WTC11 (cell line): ENCODE measurements at regions not wholly inside any gene's neighbourhood (a gene's known extent, or its start where the extent isn't known, plus 50 kb on each side); places are given as distances from the start of the nearest gene placed in this dataset.

Source experiments
- ATAC-seq: fragments of 200-7000 bp; cut with Tn5 transposase; 2 replicates; pipeline ENCODE4 v1.10.0; 2021; ENCODE audit warnings: mild to moderate bottlenecking, moderate library complexity
- CTCF ChIA-PET: fragments of 300-600 bp; sonication (Branson Sonifier 250); formaldehyde crosslinking; loops from one replicate; lab custom pipeline; 2021; ENCODE audit warnings: antibody characterized with exemption; lab: Charles Lee
- POLR2A ChIA-PET: fragments of 350-600 bp; sonication (Branson Sonifier 250); formaldehyde crosslinking; loops from one replicate; lab custom pipeline; 2021; ENCODE audit warnings: antibody characterized with exemption; lab: Charles Lee
- DNase-seq: peaks from one replicate; pipeline ENCODE4 v3.0.0; 2021; ENCODE audit warnings: low spot score
- H3K27ac Mint-ChIP-seq: 2 replicates; pipeline ENCODE4 v1.8.0; 2021; ENCODE audit warnings: mixed read lengths
- H3K27me3 Mint-ChIP-seq: 2 replicates; pipeline ENCODE4 v1.8.0; 2021; ENCODE audit warnings: low read depth, mild to moderate bottlenecking, moderate library complexity, mixed read lengths
- H3K36me3 Mint-ChIP-seq: 2 replicates; pipeline ENCODE4 v1.8.0; 2021; ENCODE audit warnings: mixed read lengths
- H3K4me1 Mint-ChIP-seq: 2 replicates; pipeline ENCODE4 v1.8.0; 2022; ENCODE audit warnings: mixed read lengths
- H3K4me3 Mint-ChIP-seq: 2 replicates; pipeline ENCODE4 v1.8.0; 2021; ENCODE audit warnings: mild to moderate bottlenecking, moderate library complexity, mixed read lengths
- H3K9me3 Mint-ChIP-seq: 2 replicates; pipeline ENCODE4 v1.8.0; 2021; ENCODE audit warnings: mixed read lengths
- ATF1 ChIP-seq: sonication (generic); formaldehyde crosslinking; IDR thresholded peaks from 2 replicates; pipeline ENCODE4 v1.8.1; 2023; ENCODE audit warnings: mild to moderate bottlenecking, moderate library complexity, missing genetic modification reagents
- ESRRA ChIP-seq: sonication (generic); formaldehyde crosslinking; IDR thresholded peaks from 2 replicates; pipeline ENCODE4 v1.8.1; 2022; ENCODE audit warnings: mild to moderate bottlenecking, missing genetic modification reagents, borderline replicate concordance
- FOXJ3 ChIP-seq: sonication (generic); formaldehyde crosslinking; IDR thresholded peaks from 2 replicates; pipeline ENCODE4 v1.9.0; 2021; ENCODE audit warnings: missing genetic modification reagents, mild to moderate bottlenecking, borderline replicate concordance
- HMGA2 ChIP-seq: fragments of 250-450 bp; sonication (Bioruptor Pico); IDR thresholded peaks from 2 replicates; pipeline ENCODE4 v1.4.0; 2021; ENCODE audit warnings: mild to moderate bottlenecking, moderate library complexity
- IRF2 ChIP-seq: sonication (generic); formaldehyde crosslinking; IDR thresholded peaks from 2 replicates; pipeline ENCODE4 v1.8.0; 2022; ENCODE audit warnings: low read depth, missing genetic modification reagents, borderline replicate concordance
- JAZF1 ChIP-seq: fragments of 250-450 bp; sonication (Bioruptor Pico); IDR thresholded peaks from 2 replicates; pipeline ENCODE4 v1.9.0; 2021; ENCODE audit warnings: moderate library complexity, mild to moderate bottlenecking, inconsistent platforms
- JUN ChIP-seq: sonication (generic); formaldehyde crosslinking; IDR thresholded peaks from 2 replicates; pipeline ENCODE4 v1.8.0; 2023; ENCODE audit warnings: mild to moderate bottlenecking, missing genetic modification reagents
- ZNF317 ChIP-seq: sonication (generic); formaldehyde crosslinking; IDR thresholded peaks from 2 replicates; pipeline ENCODE4 v1.8.1; 2023; ENCODE audit warnings: low read depth, mild to moderate bottlenecking, moderate library complexity, missing genetic modification reagents, borderline replicate concordance
- ZNF423 ChIP-seq: fragments of 250-450 bp; sonication (Bioruptor Pico); IDR thresholded peaks from 2 replicates; pipeline ENCODE4 v2.1.2; 2022; ENCODE audit warnings: mild to moderate bottlenecking, moderate library complexity
- TF ChIP-seq, protein P1 (sequence below): sonication (generic); formaldehyde crosslinking; IDR thresholded peaks from 2 replicates; pipeline ENCODE4 v1.8.1; 2023; ENCODE audit warnings: mild to moderate bottlenecking, missing genetic modification reagents
- TF ChIP-seq, protein P2 (sequence below): fragments of 250-450 bp; sonication (Bioruptor Pico); conservative IDR thresholded peaks from 2 replicates; pipeline ENCODE4 v1.9.0; 2021; ENCODE audit warnings: mild to moderate bottlenecking
- TF ChIP-seq, protein P3 (sequence below): sonication (generic); formaldehyde crosslinking; IDR thresholded peaks from 2 replicates; pipeline ENCODE4 v1.8.1; 2022; ENCODE audit warnings: mild to moderate bottlenecking, missing genetic modification reagents, moderate library complexity, borderline replicate concordance
- TF ChIP-seq, protein P4 (sequence below): sonication (generic); formaldehyde crosslinking; IDR thresholded peaks from 2 replicates; pipeline ENCODE4 v1.8.1; 2023; ENCODE audit warnings: mild to moderate bottlenecking, missing genetic modification reagents, borderline replicate concordance
- TF ChIP-seq, protein P5 (sequence below): sonication (generic); formaldehyde crosslinking; IDR thresholded peaks from 2 replicates; pipeline ENCODE4 v1.8.0; 2022; ENCODE audit warnings: missing genetic modification reagents
- TF ChIP-seq, protein P6 (sequence below): sonication (generic); formaldehyde crosslinking; IDR thresholded peaks from 2 replicates; pipeline ENCODE4 v1.8.1; 2023; ENCODE audit warnings: mild to moderate bottlenecking, moderate library complexity, missing genetic modification reagents

DNA sequence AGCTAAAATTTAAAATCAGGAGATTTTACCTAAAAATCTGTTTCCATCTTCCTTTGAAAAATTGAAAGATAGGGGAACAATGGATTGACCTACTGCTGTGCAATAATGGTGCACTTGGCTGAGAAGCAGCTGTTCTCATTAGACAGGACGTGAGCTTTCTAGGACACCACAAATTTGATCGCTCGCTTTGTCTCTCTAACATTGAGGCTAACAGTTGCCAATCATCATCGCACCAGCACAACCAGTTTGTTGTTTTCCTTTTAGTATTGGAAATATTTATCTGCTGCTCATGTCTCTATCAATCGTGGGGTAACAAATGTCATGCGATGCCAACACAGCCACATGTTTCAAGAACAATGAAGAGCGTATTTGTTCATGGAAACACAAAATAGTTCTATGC lies 228.8 kb upstream of the P2RY1 start:
- TF ChIP-seq FOXJ3 (CRISPR knock-in tag) (no peak), ESRRA (CRISPR knock-in tag) (no peak), JUN (CRISPR knock-in tag) (no peak), ZNF317 (no peak), IRF2 (no peak), ATF1 (CRISPR knock-in tag) (no peak), JAZF1 (CRISPR knock-in tag) (no peak), ZNF423 (CRISPR knock-in tag) (no peak), HMGA2 (no peak)
- TF ChIP-seq, protein P1, sequence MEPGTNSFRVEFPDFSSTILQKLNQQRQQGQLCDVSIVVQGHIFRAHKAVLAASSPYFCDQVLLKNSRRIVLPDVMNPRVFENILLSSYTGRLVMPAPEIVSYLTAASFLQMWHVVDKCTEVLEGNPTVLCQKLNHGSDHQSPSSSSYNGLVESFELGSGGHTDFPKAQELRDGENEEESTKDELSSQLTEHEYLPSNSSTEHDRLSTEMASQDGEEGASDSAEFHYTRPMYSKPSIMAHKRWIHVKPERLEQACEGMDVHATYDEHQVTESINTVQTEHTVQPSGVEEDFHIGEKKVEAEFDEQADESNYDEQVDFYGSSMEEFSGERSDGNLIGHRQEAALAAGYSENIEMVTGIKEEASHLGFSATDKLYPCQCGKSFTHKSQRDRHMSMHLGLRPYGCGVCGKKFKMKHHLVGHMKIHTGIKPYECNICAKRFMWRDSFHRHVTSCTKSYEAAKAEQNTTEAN (CRISPR knock-in tag) = no peak
- TF ChIP-seq, protein P2, sequence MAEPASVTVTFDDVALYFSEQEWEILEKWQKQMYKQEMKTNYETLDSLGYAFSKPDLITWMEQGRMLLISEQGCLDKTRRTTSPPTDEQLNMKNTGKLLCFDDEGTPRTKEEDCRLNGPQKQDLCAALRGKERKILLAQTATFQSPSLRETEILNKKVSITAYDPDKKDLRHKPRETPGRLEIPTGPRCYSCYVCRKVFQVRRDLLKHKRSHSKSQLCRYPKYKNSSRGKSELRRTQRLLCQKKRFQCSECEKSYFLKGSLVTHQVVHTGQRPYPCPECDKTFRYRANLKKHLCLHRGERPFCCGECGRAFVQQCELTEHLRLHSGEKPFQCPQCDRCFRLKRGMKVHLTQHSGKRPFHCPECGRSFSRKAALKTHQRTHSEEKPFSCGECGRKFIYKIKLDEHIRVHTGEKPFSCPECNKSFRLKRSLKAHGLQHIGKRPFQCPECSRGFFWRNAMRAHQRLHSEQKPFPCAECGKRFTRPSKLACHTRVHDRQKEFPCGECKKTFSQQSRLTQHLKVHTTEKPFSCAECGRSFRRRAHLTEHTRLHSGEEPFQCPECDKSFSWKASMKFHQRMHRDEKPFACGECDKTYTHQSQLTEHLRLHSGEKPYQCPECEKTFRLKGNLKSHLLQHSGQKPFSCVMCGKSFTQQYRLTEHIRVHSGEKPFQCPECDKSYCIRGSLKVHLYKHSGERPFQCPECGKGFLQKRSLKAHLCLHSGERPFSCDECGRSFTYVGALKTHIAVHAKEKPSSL (CRISPR knock-in tag) = no peak
- TF ChIP-seq, protein P3, sequence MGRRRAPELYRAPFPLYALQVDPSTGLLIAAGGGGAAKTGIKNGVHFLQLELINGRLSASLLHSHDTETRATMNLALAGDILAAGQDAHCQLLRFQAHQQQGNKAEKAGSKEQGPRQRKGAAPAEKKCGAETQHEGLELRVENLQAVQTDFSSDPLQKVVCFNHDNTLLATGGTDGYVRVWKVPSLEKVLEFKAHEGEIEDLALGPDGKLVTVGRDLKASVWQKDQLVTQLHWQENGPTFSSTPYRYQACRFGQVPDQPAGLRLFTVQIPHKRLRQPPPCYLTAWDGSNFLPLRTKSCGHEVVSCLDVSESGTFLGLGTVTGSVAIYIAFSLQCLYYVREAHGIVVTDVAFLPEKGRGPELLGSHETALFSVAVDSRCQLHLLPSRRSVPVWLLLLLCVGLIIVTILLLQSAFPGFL = no peak
- TF ChIP-seq, protein P4, sequence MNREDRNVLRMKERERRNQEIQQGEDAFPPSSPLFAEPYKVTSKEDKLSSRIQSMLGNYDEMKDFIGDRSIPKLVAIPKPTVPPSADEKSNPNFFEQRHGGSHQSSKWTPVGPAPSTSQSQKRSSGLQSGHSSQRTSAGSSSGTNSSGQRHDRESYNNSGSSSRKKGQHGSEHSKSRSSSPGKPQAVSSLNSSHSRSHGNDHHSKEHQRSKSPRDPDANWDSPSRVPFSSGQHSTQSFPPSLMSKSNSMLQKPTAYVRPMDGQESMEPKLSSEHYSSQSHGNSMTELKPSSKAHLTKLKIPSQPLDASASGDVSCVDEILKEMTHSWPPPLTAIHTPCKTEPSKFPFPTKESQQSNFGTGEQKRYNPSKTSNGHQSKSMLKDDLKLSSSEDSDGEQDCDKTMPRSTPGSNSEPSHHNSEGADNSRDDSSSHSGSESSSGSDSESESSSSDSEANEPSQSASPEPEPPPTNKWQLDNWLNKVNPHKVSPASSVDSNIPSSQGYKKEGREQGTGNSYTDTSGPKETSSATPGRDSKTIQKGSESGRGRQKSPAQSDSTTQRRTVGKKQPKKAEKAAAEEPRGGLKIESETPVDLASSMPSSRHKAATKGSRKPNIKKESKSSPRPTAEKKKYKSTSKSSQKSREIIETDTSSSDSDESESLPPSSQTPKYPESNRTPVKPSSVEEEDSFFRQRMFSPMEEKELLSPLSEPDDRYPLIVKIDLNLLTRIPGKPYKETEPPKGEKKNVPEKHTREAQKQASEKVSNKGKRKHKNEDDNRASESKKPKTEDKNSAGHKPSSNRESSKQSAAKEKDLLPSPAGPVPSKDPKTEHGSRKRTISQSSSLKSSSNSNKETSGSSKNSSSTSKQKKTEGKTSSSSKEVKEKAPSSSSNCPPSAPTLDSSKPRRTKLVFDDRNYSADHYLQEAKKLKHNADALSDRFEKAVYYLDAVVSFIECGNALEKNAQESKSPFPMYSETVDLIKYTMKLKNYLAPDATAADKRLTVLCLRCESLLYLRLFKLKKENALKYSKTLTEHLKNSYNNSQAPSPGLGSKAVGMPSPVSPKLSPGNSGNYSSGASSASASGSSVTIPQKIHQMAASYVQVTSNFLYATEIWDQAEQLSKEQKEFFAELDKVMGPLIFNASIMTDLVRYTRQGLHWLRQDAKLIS = no peak
- TF ChIP-seq, protein P5, sequence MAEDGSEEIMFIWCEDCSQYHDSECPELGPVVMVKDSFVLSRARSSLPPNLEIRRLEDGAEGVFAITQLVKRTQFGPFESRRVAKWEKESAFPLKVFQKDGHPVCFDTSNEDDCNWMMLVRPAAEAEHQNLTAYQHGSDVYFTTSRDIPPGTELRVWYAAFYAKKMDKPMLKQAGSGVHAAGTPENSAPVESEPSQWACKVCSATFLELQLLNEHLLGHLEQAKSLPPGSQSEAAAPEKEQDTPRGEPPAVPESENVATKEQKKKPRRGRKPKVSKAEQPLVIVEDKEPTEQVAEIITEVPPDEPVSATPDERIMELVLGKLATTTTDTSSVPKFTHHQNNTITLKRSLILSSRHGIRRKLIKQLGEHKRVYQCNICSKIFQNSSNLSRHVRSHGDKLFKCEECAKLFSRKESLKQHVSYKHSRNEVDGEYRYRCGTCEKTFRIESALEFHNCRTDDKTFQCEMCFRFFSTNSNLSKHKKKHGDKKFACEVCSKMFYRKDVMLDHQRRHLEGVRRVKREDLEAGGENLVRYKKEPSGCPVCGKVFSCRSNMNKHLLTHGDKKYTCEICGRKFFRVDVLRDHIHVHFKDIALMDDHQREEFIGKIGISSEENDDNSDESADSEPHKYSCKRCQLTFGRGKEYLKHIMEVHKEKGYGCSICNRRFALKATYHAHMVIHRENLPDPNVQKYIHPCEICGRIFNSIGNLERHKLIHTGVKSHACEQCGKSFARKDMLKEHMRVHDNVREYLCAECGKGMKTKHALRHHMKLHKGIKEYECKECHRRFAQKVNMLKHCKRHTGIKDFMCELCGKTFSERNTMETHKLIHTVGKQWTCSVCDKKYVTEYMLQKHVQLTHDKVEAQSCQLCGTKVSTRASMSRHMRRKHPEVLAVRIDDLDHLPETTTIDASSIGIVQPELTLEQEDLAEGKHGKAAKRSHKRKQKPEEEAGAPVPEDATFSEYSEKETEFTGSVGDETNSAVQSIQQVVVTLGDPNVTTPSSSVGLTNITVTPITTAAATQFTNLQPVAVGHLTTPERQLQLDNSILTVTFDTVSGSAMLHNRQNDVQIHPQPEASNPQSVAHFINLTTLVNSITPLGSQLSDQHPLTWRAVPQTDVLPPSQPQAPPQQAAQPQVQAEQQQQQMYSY (CRISPR knock-in tag) = no peak
- TF ChIP-seq, protein P6, sequence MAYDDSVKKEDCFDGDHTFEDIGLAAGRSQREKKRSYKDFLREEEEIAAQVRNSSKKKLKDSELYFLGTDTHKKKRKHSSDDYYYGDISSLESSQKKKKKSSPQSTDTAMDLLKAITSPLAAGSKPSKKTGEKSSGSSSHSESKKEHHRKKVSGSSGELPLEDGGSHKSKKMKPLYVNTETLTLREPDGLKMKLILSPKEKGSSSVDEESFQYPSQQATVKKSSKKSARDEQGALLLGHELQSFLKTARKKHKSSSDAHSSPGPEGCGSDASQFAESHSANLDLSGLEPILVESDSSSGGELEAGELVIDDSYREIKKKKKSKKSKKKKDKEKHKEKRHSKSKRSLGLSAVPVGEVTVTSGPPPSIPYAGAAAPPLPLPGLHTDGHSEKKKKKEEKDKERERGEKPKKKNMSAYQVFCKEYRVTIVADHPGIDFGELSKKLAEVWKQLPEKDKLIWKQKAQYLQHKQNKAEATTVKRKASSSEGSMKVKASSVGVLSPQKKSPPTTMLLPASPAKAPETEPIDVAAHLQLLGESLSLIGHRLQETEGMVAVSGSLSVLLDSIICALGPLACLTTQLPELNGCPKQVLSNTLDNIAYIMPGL (CRISPR knock-in tag) = no peak
- TF ChIP-seq, all 79 proteins: peak for 0
- Mint-ChIP-seq H3K4me3 (no peak overlapping the region), H3K27me3 (no peaks in the 10 kb centered on the region; the same call in 1 of the 2 replicates), H3K36me3 (peaks cover 23% of the 10 kb centered on the region), H3K27ac (no peak overlapping the region; the same call in 1 of the 2 replicates), H3K9me3 (peaks cover 21% of the 10 kb centered on the region), H3K4me1 (peaks cover 49% of the 10 kb centered on the region)
- no peak for ATAC-seq
- CTCF ChIA-PET = interaction anchor here (1.0 kb wide), 1 partner anchor 229 kb away, joined by 4 read pairs; the partner anchor contains the start of gene P2RY1
- POLR2A ChIA-PET = no interaction called here
- no peak for DNase-seq
